Stimulated activated naive CD8-positive, alpha-beta T cell treated with anti-CD3 and anti-CD28 coated beads, Interleukin-15, Interleukin-2, amounts not matched to agents 100 U/mL and 50 U/mL, for 24 hours (primary cell): ENCODE measurements at regions not wholly inside any gene's neighbourhood (a gene's known extent, or its start where the extent isn't known, plus 50 kb on each side); places are given as distances from the start of the nearest gene placed in this dataset.
"Not testable (repeated sequence)": the region's sequence is repeated elsewhere in the genome, so short reads cannot be mapped to it uniquely, and the experiment has no call there.

Experiments used
- ATAC-seq: fragments of 150-1000 bp; cut with Tn5 transposase; one replicate; pipeline ENCODE4 v1.10.0; 2021
- DNase-seq: peaks from one replicate; pipeline ENCODE4 v3.0.0; 2021

DNA sequence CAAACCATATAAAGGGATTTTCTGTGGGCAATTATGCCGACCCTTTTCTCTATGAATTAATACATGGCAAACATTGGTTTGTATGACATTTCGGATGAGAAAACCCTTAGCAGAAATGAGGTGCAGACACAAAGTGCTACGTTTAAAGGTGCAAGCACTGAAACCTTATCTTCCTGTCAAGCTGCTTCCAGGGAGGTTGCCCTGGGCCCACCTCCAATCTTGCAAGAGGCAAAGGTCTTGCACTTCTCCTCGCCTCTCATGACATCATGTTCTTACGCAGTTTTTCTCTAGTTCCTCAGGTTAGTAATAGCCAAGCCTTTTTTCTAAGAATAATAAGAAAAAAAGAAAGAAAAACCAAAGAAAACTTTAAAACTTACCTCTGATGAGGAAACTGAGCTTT is 220.1 kb downstream of the DHX15 start:
- DNase-seq = no peak
- ATAC-seq = no peak

DNA sequence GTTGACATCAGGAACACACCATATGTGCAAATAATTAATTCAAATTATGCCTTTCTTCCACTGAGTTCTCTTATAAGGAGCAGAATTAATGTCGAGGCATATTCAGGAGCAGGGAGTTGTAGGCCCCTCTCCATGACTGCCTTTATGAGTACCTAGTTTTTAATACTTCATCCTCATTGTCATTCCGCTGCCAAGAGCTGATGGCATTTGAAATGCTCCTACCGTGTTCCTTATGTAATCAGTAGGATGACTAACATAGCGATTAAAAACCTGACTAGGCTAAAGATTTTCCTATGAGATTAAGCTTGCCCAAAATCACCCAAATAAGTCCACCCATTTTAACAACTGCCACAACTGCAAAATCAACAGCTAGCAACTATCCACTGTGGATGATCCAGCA is 220.6 kb downstream of the DHX15 start:
- ATAC-seq (no peak), DNase-seq (no peak)

DNA sequence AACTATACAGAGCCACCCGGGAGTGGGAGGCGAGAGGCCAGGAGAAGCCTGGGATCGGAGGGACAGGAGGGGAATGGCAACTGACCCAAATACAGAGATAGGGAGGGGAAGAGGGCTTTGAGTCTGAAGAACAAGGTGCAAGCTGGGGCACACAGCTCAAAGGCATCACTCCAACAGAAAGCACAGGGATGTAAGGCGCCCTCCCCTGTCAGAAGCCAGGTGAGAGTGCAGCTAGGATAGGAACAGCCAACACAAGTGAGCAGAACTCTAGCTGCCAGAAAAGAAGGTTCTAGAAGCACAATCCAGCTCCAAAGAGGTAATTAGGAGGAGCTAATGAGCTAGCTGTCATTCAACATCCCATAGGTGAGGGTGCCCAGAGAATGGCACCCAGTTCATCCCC is 232.2 kb downstream of the DHX15 start:
- no peak for ATAC-seq

DNA sequence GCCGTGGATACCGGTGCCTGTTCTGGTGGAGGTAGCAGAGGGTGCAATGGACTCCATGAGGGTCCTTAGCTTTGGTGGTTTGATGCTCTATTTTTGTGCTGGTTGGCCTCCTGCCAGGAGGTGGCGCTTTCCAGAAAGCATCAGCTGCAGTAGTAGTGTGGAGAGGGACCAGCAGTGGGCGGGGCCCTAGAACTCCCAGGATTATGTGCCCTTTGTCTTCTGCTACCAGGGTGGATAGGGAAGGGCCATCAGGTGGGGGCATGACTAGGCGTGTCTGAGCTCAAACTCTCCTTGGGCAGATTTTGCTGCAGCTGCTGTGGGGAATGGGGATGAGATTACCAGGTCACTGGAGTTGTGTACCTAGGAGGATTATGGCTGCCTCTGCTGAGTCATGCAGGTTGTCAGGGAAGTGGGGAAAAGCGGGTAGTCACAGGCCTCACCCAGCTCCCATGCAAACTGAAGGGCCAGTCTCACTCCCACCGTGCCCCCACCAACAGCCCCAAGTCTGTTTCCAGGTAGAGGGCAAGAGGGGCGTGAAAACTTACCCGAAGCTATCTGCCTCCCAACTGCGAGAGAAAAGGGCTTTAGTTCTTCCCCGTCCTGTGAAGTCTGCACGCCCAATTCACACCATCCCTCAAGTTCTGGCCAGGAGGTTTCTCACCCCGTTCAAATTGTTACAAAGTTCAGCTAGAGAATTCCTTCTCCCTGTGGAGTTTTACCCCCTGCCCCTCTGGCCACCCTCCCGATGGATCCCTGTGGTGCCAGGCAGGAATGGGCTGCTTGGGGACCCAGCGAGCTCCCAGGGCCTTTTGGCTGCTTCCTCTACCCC is 235.0 kb downstream of the DHX15 start:
- DNase-seq, ATAC-seq: not testable (repeated sequence)

More for the DNA sequence above, 232.2 kb downstream of the DHX15 start:
- no peak for DNase-seq

DNA sequence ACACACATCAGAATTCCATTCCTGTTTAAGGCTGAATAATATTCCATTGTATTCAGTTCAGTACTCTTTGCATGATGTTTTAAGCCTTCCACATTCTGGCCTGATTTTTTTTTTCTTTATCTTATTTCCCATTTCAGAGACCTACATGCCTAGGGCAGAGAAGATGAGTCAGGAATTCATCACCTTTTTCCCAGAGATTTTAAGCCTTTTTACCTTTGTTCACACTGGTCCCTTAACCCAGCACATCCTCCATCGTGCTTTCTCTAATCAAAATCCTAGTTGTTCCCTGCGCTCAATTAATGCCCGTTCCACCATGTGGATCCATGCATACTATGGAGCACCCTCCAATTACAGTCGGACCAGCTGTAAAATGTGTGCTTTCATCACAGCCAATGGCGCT is 245.1 kb downstream of the DHX15 start:
- DNase-seq (no peak), ATAC-seq (no peak)

DNA sequence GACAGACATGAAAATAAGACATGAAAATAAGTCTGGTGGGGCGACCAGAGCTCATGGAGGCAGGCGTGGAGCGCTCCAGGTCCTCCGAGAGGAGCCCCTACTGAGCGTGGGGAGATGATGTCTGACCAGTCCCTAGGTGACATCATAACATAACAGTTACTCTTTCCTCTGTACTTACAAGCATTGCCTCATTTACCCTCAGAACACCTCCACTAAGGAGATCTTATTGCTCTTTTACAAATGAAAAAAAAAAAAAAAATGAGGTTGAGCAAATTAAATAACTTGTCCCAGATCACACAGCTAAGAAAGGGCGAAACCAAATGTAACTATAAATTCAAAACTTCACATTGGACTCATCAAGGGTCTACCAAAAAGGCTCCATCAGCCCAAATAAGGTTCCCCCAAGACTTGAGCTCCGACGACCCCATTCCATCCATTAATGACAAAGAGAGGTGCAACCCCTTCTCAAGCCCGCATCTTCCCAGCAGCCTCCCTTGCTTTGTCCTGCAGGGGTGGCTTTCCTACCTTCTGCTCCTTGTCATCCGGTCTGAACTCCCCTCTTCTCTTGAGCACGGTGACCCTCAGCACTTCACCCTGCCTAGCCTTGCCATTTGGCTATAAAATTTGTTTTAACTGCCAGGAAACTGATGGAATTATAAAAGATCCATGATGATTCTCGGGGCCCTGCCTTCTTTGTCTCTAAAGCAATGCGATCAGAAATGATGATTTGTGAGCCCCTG is 246.7 kb downstream of the DHX15 start:
- DNase-seq = no peak
- ATAC-seq = no peak

DNA sequence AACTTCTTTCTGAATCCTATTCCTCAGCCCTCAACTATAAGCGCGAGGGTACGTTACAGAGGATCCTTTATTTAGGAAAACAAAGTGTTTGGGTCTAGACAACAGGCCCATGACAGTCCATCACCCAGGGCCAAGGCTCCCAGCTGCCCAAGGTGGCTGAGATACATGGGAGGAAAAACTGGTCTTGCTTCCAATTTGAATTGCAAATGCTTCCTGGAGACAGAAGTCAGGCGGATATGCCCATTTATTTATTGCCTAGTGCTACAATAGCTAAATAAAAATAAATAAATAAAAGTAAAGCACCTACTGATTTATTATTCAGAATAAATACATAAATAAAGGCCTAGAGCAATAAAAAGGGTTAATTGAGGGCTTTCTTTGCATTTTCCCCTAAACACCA is 248.7 kb downstream of the DHX15 start:
- no peak for DNase-seq
- no peak for ATAC-seq

DNA sequence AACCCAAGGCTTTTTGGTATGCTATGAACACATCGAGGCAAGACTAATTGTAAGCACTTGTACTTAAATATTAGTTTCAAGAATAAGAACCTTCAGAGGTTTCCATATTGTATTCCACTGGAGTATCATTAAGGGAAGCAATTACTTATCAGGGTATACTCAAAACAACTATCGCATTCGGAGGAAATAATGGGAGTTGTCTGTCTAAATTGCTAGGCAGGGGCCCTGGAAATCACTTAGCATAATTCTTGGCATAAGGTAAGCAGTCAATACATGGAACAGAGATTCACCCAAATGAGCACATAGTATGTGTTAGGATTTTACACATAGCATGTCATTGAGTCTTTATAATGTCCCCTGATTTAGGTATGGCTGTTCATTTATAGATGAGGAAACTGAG is 249.4 kb downstream of the DHX15 start:
- no peak for ATAC-seq
- DNase-seq = no peak

DNA sequence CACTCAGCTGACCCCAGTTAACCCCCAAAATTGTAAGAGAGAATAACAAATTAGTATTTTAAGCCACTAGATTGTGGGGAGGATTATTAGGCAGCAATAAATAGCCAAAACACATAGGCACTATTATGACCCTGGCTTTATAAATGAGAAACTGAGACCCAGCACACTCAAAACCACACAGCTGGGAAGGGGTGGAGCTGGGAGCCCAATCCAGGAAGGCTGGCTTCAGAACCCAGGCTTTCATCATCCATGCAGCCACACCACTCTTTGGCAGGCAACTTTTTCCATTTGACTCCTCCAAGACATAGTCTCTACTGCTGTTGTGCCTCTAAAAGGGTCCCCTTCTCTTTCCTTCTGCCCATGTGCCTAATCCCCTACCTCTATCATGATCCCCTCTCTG is 253.8 kb downstream of the DHX15 start:
- DNase-seq (no peak), ATAC-seq (no peak)

DNA sequence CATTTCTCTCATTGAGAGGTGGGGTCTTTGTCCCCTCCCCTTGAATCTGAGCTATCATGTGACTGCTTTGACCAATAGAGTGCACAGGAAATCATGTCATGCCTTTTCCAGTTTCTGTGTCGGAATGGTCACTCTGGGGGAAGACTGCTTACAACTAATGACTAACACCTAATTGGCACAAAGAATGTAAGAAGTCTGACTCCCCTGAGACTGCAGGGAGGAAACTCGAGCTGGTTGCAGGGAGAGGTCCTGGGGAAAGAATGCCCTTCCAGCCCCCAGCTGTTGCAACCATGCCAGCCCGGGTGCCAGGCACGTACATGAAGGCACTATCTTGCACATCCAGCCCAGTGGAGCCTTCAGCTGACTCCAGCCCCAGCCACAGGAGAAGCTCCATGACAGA is 254.2 kb downstream of the DHX15 start:
- ATAC-seq = no peak
- DNase-seq = no peak

DNA sequence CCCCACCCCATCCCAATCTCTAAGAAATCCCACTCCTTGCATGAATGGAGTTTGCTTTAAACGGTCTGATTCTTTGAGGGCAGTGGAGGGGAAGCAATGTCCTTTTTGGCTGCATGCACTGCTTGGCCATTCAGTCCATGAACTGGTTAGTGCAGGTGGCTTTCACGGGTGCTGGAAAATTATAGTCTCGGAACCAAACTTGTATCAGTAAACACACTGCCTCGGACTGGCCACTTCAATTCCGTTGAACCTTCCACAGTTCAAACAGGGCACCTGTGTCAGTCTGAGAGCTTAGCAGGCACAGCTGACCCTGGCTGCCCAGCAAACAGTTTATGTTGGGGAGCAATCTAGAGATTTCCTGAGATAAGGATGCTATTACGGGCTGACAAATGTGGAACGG is 255.6 kb downstream of the DHX15 start:
- no peak for DNase-seq
- no peak for ATAC-seq

DNA sequence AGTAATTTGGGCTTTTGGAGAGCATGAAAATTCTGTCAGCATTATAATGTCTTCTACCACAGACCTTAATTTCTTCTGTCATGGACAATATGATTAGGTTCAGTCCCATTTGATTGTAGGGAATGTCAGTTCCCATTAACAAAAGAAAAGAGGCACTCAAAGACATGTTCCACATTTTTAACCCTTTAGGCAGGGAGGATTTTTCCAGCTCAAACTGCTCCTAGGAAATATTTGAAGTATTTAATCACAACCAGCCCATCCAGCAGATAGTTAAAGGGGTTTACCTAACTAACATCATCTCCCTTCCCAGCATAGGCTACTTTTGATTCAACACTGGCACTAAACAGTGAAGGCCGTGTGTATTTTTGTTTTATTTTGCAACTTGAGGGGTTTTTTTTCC is 256.0 kb downstream of the DHX15 start:
- DNase-seq (no peak), ATAC-seq (no peak)

DNA sequence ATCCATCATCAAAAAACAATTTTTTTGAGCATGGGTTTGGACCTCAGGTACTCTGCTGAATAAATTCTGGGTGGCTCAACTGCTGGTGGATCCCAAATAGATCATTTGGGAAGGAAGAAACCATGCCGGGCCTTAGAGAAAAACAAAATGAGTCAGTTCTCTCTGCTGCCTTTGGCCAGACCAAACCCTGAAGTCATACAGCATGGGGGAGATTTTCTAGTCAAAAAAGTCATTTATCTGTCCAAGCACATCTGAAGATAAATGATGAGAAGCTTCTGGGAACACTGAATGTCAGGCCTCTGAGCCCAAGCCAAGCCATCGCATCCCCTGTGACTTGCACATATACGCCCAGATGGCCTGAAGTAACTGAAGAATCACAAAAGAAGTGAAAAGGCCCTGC is 261.4 kb downstream of the DHX15 start:
- no peak for DNase-seq
- no peak for ATAC-seq

DNA sequence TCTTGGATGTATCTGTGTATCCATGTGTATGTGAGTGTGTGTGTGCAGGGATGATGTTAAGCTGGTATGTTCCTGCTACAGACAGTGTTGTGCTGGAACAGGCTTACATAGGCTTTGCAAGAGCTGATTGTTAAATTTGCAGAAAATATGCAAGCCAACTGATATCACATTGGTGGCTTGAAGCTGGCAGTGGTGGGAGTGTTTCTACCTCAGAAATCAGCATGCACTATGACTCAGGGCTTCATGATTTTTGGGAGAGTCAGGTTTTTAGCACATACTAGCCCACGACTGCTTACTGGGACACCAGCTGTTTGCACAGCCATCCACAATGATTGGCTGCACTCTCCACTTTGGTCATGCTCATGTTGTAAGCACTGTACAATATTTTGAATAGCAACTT is 261.8 kb downstream of the DHX15 start:
- ATAC-seq (no peak), DNase-seq (no peak)

DNA sequence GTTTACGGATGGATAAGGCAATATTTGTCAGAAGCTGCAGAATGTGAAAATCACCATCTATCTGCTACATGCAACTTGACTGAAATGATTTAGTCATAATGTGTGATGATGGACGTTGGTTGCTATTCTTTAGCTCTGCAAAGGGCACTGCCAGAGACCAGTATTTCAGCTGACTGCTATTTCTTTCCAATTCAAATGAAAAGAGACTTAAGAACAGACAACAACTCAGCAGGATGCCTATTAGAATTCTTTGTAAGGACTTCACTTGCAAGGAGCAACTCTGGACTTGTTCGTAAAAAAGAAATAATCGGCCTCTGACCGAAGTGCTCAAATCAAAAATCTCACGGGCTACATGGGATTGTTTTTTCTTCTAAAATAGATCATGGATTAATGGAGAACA is 262.7 kb downstream of the DHX15 start:
- ATAC-seq (no peak), DNase-seq (no peak)

DNA sequence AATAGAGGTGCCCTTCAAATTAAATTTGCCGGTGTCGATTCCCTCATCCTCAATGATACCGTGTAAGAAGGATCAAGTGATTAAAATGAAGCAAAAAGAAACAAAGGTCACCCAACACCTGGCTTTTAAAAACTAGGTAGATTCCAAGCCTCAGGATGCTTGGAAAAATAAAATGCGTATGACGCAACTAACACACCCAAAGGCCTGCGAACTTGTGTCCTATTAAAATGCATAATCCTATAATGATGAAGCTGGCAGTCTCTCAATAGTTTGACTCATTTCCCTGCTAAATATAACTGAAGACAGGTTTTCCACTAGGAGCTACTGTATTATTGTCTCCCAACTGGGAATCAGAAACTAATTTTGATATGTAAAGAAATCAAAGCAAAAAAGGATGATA is 263.2 kb downstream of the DHX15 start:
- ATAC-seq (no peak), DNase-seq (no peak)

DNA sequence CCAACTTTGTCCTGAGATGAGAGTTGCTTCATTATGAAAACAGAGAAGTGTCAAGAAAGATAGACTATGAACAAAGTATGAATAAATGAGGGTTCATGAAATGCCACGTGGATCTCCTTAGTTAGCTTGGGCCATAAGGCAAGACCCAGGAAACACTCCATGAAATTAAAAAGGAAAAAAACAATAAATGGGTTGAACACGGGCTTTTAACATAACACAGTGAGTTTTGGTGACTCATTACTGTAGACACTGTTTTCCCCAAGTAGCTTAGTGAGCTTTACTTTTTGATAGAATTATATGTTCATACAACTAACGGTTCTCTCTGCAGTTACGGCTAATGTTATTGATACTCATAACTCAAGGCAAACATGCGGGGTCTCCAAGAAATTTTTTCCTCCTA is 265.0 kb downstream of the DHX15 start:
- DNase-seq (no peak), ATAC-seq (no peak)

DNA sequence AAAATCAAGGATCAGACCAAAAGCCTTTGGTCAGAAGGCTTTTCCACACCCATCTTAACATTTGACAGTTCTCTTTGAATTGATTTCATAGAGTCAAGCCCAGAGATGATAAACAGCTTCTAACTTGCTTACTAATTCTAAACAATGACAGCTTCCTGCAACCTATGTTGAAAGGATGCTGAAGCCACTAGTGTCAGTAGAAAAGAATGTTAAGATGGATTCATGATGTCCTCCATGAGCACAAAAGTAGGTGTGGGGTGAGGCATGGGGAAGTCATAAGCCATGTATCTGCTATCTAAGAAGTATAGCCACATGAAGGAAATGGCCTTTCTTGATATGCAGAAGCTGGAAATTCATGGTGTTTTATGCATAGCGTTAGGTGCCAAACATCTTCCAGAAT is 269.3 kb downstream of the DHX15 start:
- ATAC-seq (no peak), DNase-seq (no peak)

DNA sequence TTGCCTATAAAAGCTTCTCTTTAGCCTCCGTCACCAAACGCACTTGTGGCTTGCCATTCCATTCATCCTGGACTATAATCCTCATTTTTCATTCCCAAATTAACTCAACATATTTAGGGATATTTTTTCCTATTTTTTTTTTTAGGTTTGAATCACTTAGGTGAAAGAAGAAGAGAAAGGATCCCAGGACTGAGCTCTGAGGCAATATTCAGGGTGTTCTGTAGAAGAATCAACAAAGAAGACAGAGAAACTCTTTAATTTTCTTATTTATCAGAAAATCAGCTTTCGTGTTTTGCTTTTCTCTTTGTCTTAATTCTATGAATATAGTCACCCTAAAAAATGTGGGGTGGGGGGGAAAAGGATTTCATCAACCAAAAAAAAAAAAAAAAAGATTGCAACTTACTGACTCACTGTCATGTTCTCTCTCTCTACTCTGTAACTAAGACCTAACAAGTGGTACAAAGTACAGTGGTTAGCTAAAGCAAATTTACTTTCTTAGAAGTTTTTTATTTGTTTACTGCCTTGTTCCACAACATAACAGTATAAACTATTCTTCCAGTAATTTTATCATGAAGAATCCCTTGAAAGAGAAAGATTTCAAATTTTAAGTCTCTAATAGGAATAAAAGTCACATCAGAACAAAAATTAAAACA is 272.0 kb downstream of the DHX15 start:
- DNase-seq = no peak
- no peak for ATAC-seq

DNA sequence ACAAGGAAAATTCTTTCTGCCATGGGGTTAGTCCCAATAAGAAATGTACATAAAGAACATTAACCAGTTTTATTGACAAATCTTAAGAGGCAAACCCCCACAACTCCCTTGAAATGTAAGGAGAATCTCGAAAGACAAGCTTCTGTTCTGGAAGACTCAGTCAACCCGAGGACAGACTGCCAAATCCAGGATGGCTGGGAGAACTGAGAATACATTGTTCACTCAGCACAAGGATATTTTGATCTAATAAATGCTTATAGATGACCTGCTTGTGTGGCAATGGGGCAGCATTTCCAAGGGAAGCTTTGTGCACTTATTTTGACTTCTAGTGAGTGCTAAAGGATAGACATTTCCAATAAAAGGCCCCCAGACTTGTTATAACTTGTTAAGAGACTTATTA is 280.4 kb downstream of the DHX15 start:
- ATAC-seq (no peak), DNase-seq (no peak)

DNA sequence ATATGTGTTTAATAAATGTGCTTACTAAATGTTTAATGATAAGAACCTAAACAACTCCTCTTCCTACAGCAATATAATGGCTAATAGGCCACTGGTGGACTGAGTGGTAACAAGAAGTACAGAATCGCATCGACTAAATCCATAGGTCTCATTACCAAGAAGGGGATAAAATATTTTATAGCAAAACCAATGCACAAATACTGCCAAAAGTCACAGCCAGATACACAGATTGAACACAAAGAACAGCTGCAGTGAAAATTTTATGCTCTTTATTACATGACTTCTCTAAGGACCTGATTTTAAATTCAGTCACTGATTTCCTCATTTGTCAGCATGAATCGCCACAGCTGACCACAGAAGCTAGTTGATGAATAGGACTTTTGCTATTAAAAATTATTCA is 285.4 kb downstream of the DHX15 start:
- no peak for ATAC-seq
- no peak for DNase-seq

DNA sequence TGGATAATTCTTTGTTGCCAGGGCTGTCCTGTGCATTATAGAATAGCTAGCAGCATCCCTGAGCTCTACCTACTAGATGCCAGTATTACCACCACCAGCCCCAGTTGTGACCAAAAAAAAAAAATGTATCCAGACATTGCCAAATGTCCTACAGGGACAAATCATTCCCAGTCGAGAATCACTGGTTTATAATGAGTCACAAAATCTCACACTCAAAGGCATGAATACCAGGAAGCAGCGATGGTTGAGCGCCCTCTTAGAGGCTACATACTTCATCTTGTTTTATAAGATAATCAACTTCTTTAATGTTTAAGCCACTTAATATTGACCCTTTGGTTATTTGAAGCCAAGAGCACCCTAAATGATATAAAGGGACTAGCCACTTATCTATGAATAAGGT is 297.3 kb downstream of the DHX15 start:
- ATAC-seq = no peak
- no peak for DNase-seq

DNA sequence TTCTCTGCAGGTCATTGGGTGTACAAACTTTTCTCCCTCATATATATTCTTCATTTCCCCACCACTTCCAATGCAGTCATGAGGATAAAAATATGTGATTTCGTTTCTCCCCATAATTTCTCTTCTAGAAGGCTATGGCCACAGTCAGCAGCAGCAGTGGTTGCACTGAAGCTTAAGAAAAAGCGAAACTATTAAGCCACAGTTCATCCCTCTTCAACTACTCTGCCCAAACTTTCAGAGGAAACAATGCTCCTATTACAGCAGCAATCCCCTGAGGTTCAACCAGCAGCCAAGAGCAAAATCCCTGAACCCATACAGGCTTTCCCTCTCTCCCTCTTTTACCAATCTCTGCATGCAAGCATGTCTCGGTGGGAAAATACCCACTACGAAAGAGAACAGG is 298.6 kb downstream of the DHX15 start:
- DNase-seq (no peak), ATAC-seq (no peak)
